K562 (cell line): ENCODE measurements at regions not wholly inside any gene's neighbourhood (a gene's known extent, or its start where the extent isn't known, plus 50 kb on each side); places are given as distances from the start of the nearest gene placed in this dataset.

Experiments
- ATAC-seq: fragments of 200-7000 bp; cut with Tn5 transposase; 3 replicates; pipeline ENCODE4 v1.9.1; 2020; ENCODE audit warnings: moderate library complexity
- BruUV-seq: library from RNA; stranded (reverse); fragments of 400-500 nt; replicated peaks from 2 replicates; lab custom pipeline; 2021; lab: Mats Ljungman, UMichigan
- CTCF ChIA-PET: fragments of 300-600 bp; formaldehyde crosslinking; extraction: SDS; loops from one replicate; lab custom pipeline; 2021; ENCODE audit warnings: low intra/inter-chr PET ratio; lab: Yijun Ruan, JAX
- POLR2A ChIA-PET: fragments of 300-600, 350-650 bp; sonication (Branson Sonifier 250); formaldehyde crosslinking; extraction: SDS; loops from one replicate; lab custom pipeline; 2021; ENCODE audit warnings: antibody characterized with exemption, inconsistent platforms; lab: Yijun Ruan, JAX
- DNase-seq, 4 experiments: peaks; one replicate each; pipeline versions ENCODE4 v3.0.0 to v3.0.0-alpha.2; 2011 to 2018; ENCODE audit warnings: low spot score in 3 of 4, mixed read lengths in 3 of 4; ENCODE audit errors: extremely low read depth in 1 of 4
- FAIRE-seq: peaks from 2 replicates; lab custom pipeline; 2011; peaks lifted over from hg19 to GRCh38; lab: Jason Lieb, UNC
- H2AFZ ChIP-seq: 2 replicates; pipeline ENCODE4 v1.6.0; 2011; ENCODE audit warnings: low read depth, low read length, control low read depth, inconsistent platforms
- H3K27ac ChIP-seq: fragments of 200-600 bp; 3 replicates; pipeline ENCODE4 v1.8.0; 2011; ENCODE audit warnings: low read depth, mild to moderate bottlenecking, control low read depth, inconsistent platforms, low read length, moderate library complexity, mixed read lengths; ENCODE audit errors: extremely low read depth
- H3K27me3 ChIP-seq, 2 experiments: fragments of 300-600 bp in 1 of 2; 2 replicates in 1 of 2; 3 replicates in 1 of 2; pipeline versions ENCODE4 v1.6.0 to v1.8.0; 2011; ENCODE audit warnings: inconsistent platforms in 2 of 2, low read length in 2 of 2, mild to moderate bottlenecking in 1 of 2, mixed read lengths in 1 of 2, moderate library complexity in 1 of 2; ENCODE audit not compliant: control insufficient read depth in 2 of 2, insufficient read depth in 2 of 2
- H3K36me3 ChIP-seq: fragments of 300-600 bp; 3 replicates; pipeline ENCODE4 v1.8.0; 2011; ENCODE audit warnings: mild to moderate bottlenecking, low read length, inconsistent platforms; ENCODE audit not compliant: control insufficient read depth, insufficient read depth
- H3K4me1 ChIP-seq, 2 experiments: fragments of 200-600 bp in 1 of 2; replicated peaks in 1 of 2; 2 replicates in 1 of 2; 3 replicates in 1 of 2; pipeline versions ENCODE4 v1.5.1 to v1.8.0; 2011; ENCODE audit warnings: inconsistent platforms in 2 of 2, low read length in 2 of 2, mild to moderate bottlenecking in 1 of 2, mixed read lengths in 1 of 2, moderate library complexity in 1 of 2; ENCODE audit not compliant: control insufficient read depth in 2 of 2, insufficient read depth in 2 of 2
- H3K4me2 ChIP-seq: 2 replicates; pipeline ENCODE4 v1.6.1; 2011; ENCODE audit warnings: low read length, control low read depth, inconsistent platforms, mixed read lengths; ENCODE audit not compliant: insufficient read depth
- H3K4me3 ChIP-seq: fragments of 200-600 bp; sonication (generic), shearing (Covaris generic); 2 replicates; pipeline ENCODE4 v1.5.1; 2016; ENCODE audit warnings: control low read depth, inconsistent platforms
- H3K79me2 ChIP-seq: fragments of 200-600 bp; 3 replicates; pipeline ENCODE4 v1.8.0; 2011; ENCODE audit warnings: low read length, inconsistent platforms; ENCODE audit not compliant: control insufficient read depth, insufficient read depth
- H3K9ac ChIP-seq, 2 experiments: 2 replicates each; pipeline versions ENCODE4 v1.6.0 to v1.6.1; 2011; ENCODE audit warnings: low read depth in 2 of 2, low read length in 2 of 2, control low read depth in 1 of 2, inconsistent platforms in 1 of 2, mild to moderate bottlenecking in 1 of 2, mixed read lengths in 1 of 2; ENCODE audit not compliant: insufficient read depth in 1 of 2
- H3K9me1 ChIP-seq: one replicate; pipeline ENCODE4 v1.6.0; 2011; ENCODE audit warnings: inconsistent platforms, mild to moderate bottlenecking, low read length, moderate library complexity; ENCODE audit not compliant: control insufficient read depth, insufficient read depth
- H3K9me3 ChIP-seq: replicated peaks from 2 replicates; pipeline ENCODE4 v1.5.1; 2011; ENCODE audit warnings: low read depth, low read length, inconsistent platforms; ENCODE audit not compliant: control insufficient read depth, insufficient read depth
- H4K20me1 ChIP-seq: replicated peaks from 2 replicates; pipeline ENCODE4 v1.6.1; 2011; ENCODE audit warnings: low read length, inconsistent platforms, mixed read lengths; ENCODE audit not compliant: control insufficient read depth, insufficient read depth
- BDP1 ChIP-seq: IDR thresholded peaks from 3 replicates; pipeline ENCODE4 v1.6.1; 2011; ENCODE audit not compliant: insufficient read length, insufficient read depth
- CREB3L1 ChIP-seq: fragments of 450-650 bp; IDR thresholded peaks from 2 replicates; pipeline ENCODE4 v1.6.1; 2014; ENCODE audit warnings: low read depth, mild to moderate bottlenecking, moderate library complexity, borderline replicate concordance
- HLTF ChIP-seq: fragments of 450-650 bp; IDR thresholded peaks from 2 replicates; pipeline ENCODE4 v1.6.1; 2016
- HNRNPK ChIP-seq: fragments of 200-400 bp; formaldehyde crosslinking; IDR thresholded peaks from one replicate; pipeline ENCODE4 v1.6.1; 2018; ENCODE audit warnings: mild to moderate bottlenecking, low read depth, low read length; ENCODE audit not compliant: poor library complexity, severe bottlenecking
- KAT2B ChIP-seq: IDR thresholded peaks from one replicate; pipeline ENCODE4 v1.6.1; 2012; ENCODE audit warnings: low read depth, mild to moderate bottlenecking, control low read depth, inconsistent platforms, low read length, moderate library complexity
- KDM2B ChIP-seq: fragments of 250-450 bp; sonication (Bioruptor Pico); IDR thresholded peaks from 2 replicates; pipeline ENCODE4 v1.8.0; 2021; ENCODE audit warnings: mild to moderate bottlenecking, moderate library complexity
- SREBF1 ChIP-seq: fragments of 150-350 bp; IDR thresholded peaks from 2 replicates; pipeline ENCODE4 v1.6.1; 2014; ENCODE audit warnings: antibody characterized with exemption, low read depth, low read length, borderline replicate concordance
- WGBS: fragments of 100-300 bp; shearing (Covaris generic); methylation state at CpG from one replicate; pipeline ENCODE4 v1.1.6; 2016; ENCODE audit warnings: low coverage, mixed read lengths; ENCODE audit not compliant: insufficient coverage; ENCODE audit errors: missing lambda C conversion rate; 5-methylcytosine and 5-hydroxymethylcytosine counted together
- in situ Hi-C: fragments of 300-500 bp; cut with MboI; formaldehyde crosslinking; loops from 4 replicates; pipeline ENCODE4 v1.15.0; 2018; ENCODE audit warnings: inconsistent platforms, mixed read lengths
- intact Hi-C: fragments of 100-400 bp; cut with micrococcal nuclease; formaldehyde crosslinking; loops from 2 replicates; pipeline ENCODE4 v1.14.2; 2022

GRCh38 chr3:106185949-106186348 is 317.1 kb upstream of the CBLB start:
- POLR2A ChIA-PET, result no interaction called here
- no peak overlapping the region for H3K4me3 ChIP-seq
- H3K9ac ChIP-seq, result no peak overlapping the region
- in situ Hi-C loops, result no loop called here
- no peaks in the 10 kb centered on the region for H3K9me3 ChIP-seq
- ATAC-seq (no peak), FAIRE-seq (no peak), DNase-seq (no peak)
- CTCF ChIA-PET, result no interaction called here
- H3K79me2 ChIP-seq, result no peaks in the 10 kb centered on the region
- no peak overlapping the region for H3K27ac ChIP-seq
- no peak overlapping the region for H2AFZ ChIP-seq
- no peaks in the 10 kb centered on the region for H3K4me1 ChIP-seq
- BruUV-seq, result no TSS peak
- no peaks in the 10 kb centered on the region for H3K36me3 ChIP-seq
- no peak for TF ChIP-seq BDP1
- no peak for TF ChIP-seq KAT2B
- no peak for TF ChIP-seq CREB3L1
- no peak for TF ChIP-seq SREBF1
- intact Hi-C loops, result no loop called here
- H3K4me2 ChIP-seq, result no peak overlapping the region
- no peaks in the 10 kb centered on the region for H3K9me1 ChIP-seq
- no peaks in the 10 kb centered on the region for H3K27me3 ChIP-seq
- 32% methylated on average over 2 of the region's 2 CpGs for WGBS
- no peaks in the 10 kb centered on the region for H4K20me1 ChIP-seq

GRCh38 chr3:106190296-106190695 is 321.5 kb upstream of the CBLB start:
- no peak overlapping the region for H3K27ac ChIP-seq
- ChIA-PET CTCF (no interaction called here), POLR2A (no interaction called here)
- no peaks in the 10 kb centered on the region for H3K9me1 ChIP-seq
- no peaks in the 10 kb centered on the region for H3K9me3 ChIP-seq
- H3K4me3 ChIP-seq, result no peak overlapping the region
- in situ Hi-C loops (no loop called here), intact Hi-C loops (no loop called here)
- no peaks in the 10 kb centered on the region for H3K4me1 ChIP-seq
- 19% methylated on average over 2 of the region's 2 CpGs for WGBS
- BruUV-seq, result no TSS peak
- no peaks in the 10 kb centered on the region for H3K27me3 ChIP-seq
- no peak for ATAC-seq
- H3K79me2 ChIP-seq, result no peaks in the 10 kb centered on the region
- no peak overlapping the region for H3K4me2 ChIP-seq
- H2AFZ ChIP-seq, result no peak overlapping the region
- TF ChIP-seq HNRNPK (no peak), KDM2B (CRISPR knock-in tag) (no peak), HLTF (no peak)
- FAIRE-seq, result no peak
- no peak overlapping the region for H3K9ac ChIP-seq
- no peak for DNase-seq
- no peaks in the 10 kb centered on the region for H3K36me3 ChIP-seq
- H4K20me1 ChIP-seq, result no peaks in the 10 kb centered on the region
